GM21390 (cell line): ENCODE measurements at regions not wholly inside any gene's neighbourhood (a gene's known extent, or its start where the extent isn't known, plus 50 kb on each side); places are given as distances from the start of the nearest gene placed in this dataset.
A peak's percentile ranks its signal among the peaks of the same experiment; 100 is the strongest.

Experiments used
- ATAC-seq: cut with Tn5 transposase; IDR thresholded peaks from one replicate; pipeline ENCODE4 v1.9.1; 2021; ENCODE audit not compliant: unreplicated experiment

GRCh38 chr2:225340923-225341322 is 58.6 kb upstream of the NYAP2 start:
- ATAC-seq, result no peak

DNA sequence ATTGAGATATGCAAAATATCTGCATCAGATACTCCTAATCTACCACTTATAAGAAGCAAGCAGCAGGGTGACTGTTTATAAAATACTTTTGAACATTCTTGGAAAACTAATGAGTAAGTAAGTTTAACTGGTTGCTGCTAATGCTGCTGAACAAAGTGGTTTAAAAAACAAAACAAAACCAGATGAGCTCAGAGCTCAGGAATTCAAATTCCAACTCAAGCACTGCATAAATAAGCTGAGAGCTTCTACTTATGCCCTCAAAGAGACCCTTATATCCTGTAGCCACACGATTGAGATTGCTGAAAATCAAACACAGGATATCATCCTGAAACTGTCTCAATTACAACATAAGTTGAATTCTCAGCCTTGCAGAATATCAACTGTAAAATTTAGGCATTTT is 62.3 kb upstream of the NYAP2 start:
- no peak for ATAC-seq

- no peak for ATAC-seq
These were observed 65.0 kb upstream of the NYAP2 start for GRCh38 chr2:225334514-225334913.

DNA sequence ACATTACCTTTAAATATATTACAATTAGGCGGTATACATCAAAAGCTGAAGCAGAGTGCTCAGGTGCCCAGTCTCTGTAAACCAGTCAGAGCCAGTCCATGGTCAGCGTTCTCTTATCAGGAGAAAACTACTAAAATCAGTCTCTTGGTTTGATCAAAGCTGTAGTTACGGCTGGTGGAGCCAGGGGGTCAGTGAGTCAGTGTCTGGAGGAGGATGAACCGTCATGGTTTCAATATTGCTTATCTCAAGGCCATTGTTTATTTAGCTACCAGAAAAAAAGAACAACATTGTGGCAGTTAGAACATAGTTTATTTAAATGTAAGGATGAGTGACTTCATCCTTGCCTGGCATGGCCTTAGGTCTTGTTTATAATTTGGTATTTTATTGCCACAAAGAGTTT is 71.3 kb upstream of the NYAP2 start:
- no peak for ATAC-seq

DNA sequence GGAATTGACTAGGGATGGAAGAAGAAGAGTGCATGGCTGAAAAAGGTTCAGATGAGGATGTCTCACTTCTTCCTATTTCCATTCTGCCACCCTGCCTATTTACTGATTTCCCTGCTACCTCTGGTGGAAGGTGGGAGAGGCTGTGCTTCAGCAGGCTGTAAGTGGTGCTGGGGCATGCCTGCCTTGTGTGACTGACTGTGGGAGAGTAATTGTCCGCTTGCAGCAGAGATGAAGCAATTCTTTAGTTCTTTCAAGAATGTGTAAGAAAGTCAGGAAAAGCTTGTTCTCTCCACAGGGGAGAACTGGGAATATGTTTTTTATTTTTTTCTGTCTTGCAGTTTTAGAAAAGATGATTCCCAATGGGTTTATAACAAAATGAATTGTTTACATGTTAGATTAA is 72.5 kb upstream of the NYAP2 start:
- ATAC-seq, result no peak

GRCh38 chr2:225319872-225320271 is 79.6 kb upstream of the NYAP2 start:
- ATAC-seq, result no peak

DNA sequence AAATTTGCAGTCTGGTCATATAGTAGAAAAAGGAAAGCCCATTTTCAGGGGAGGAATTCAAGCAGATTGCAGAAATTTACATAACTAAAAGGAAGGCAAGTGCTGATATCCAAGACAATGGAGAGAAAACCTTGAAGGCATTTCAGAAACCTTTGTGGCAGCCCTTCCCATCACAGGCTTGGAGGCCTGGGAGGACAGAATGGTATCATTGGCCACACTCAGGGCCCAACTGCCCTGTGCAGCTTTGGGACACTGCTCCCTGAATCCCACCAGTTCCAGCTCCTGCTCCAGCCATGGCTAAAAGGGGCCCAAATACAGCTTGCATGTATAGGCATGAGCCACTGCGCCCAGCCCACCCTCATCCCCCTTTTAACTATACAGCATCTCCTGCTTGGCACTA is 81.1 kb upstream of the NYAP2 start:
- ATAC-seq, result no peak

GRCh38 chr2:225317186-225317585 is 82.3 kb upstream of the NYAP2 start:
- ATAC-seq, result no peak

GRCh38 chr2:225310745-225311144 is 88.8 kb upstream of the NYAP2 start:
- ATAC-seq, result no peak

- ATAC-seq, result no peak
These were observed 90.0 kb upstream of the NYAP2 start for GRCh38 chr2:225309516-225309915.

- no peak for ATAC-seq
These were observed 102.6 kb upstream of the NYAP2 start for GRCh38 chr2:225296951-225297350.

- ATAC-seq, result no peak
These were observed 104.4 kb upstream of the NYAP2 start for GRCh38 chr2:225295102-225295501.

GRCh38 chr2:225293638-225294037 is 105.9 kb upstream of the NYAP2 start:
- ATAC-seq, result no peak

DNA sequence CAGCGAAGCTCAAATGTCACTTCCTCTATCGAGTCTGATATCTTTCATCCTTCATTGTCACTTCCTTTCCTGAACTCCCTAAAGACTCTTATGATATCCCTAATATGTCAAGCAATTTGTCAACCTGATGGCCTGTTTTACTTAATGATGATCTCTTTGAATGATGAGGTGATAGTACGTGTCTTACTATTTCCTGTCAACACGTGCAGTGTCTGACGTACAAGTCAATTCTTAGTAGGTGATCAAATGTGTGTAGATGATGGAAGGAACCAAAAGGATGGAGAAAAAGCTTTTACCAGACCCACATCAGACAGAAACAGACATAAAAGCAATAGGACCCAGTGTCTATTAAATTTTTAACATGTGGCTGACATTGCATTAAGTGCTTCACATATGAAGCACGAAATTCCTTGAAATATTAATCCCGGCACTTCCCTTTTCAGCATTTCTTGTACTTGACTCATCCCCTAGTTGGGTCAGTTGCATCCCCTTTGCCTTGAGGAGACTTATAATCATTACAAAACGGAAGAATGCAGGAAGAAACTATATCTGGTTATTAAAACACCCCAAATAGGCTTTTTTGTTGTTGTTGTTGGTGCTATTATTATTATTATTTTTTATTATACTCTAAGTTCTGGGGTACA is 108.6 kb upstream of the NYAP2 start:
- no peak for ATAC-seq

GRCh38 chr2:225289659-225290058 is 109.9 kb upstream of the NYAP2 start:
- no peak for ATAC-seq

DNA sequence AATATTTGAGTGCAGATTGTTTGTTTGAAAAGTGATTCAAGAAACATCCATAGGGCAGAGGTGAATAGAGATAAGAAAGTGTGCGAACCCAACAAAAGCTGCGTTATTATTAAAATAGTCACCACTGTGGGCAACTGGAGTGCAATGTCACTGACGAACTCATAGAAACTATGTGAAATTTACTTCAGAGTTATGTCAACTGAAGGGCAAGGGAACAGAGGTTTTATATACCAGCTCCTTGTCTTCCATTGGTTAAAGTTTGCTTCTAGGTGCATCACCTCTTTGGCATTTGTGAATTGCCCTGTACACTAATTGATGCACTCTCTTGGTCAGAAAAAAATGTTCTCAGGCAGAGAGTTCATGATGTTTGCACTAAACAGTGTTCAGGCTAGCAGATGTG is 110.5 kb upstream of the NYAP2 start:
- ATAC-seq, result no peak

DNA sequence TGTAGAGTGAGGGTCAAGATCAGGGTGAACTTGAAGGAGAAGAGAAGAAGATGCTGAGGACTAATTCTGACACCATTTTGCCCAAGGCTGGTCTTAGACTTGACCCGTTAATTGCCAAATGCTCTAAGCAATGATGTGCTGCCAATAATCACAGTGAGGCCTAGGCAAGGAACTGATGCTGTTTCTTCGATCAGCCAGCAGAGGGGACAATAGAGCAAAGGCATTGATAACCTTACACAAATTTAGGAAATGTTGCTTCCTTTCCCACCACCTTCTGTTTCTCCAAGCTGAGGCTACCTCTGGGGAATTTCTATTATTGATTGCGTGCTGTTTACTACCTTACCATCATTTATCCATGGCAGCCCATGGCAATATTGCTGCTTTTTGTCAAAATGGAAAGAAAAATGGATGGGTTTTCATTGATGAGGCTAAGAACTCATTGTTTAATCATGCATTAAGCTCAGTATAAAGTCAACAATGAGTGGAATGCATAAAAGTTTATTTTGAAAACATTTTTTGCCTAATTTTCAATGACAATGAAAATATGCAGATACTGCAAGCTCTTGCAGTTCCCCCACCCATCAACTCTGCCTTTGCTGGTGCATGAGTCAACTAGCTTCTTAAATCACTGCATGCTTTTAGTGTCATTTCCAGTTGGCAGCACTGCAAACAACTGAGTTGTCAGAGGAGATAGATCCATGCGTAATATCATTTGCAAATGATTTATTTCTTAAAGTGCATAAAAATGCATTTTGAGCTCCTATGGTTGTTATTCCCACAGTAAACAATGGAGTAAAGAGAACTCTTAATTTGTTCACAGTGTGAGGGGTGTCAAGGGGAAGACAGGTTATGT is 116.4 kb upstream of the NYAP2 start:
- peak; percentile 84 for ATAC-seq

GRCh38 chr2:225276207-225276606 is 123.3 kb upstream of the NYAP2 start:
- peak; percentile 82 for ATAC-seq

- no peak for ATAC-seq
These were observed 124.1 kb upstream of the NYAP2 start for GRCh38 chr2:225275443-225275842.

DNA sequence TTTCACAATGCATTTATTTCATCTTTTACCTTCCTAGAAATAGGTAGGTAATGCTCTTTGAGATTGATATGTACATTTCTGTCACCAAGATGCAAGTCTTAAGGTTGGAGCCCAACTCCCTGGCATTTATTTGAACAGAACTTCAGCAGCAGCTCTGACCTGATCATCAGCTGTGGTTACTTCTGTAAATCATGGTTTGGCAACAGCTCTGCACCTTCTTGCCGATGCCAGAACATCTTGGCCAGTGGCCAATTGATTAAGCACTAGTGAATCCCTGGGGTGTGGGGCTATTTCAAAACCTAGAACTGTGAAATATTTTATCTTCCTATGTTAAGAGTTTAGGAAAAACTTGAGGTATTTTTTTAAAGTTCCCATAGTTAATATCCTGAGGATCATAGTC is 124.8 kb upstream of the NYAP2 start:
- ATAC-seq, result no peak

DNA sequence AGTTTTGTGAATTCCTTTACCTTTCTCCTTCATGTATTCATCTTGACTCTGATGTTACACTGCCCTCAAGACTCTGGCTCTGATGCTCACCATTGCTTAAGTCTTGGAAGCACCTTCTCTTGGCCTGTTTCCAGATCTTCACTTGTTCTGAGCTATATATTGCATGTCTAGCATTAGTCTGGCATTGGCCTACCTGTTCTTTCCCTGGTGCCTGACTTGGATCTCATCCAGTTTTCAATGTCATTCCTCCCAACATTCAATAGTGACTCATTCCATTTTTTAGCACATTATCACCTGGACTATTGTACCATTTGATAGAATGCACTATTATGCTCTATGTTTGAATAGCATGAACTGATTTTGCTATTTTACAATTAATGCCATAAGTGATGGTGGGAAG is 127.3 kb upstream of the NYAP2 start:
- no peak for ATAC-seq

- ATAC-seq, result peak; percentile 100
These were observed 128.6 kb upstream of the NYAP2 start for GRCh38 chr2:225270861-225271260.

DNA sequence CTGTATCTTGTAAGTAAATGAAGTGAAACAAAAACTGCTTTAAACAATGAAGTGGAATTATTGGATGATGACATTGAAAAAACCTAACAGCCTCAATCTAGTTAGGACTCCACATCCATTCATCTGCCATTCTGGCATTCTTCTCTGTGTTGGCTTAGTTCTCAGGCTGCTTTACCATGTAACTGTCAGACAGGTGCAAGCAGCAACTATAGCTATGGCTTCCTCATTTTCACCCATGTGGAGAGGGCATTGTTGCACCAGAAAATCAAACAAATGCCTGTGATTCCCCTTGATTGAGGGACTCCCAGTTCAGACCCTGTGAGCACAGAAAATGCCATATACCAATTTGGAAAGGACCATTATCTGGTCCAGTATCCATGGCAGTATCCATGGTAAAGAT is 129.5 kb upstream of the NYAP2 start:
- ATAC-seq, result no peak
